Stomach (tissue), 4 donors: ENCODE measurements at regions not wholly inside any gene's neighbourhood (a gene's known extent, or its start where the extent isn't known, plus 50 kb on each side); places are given as distances from the start of the nearest gene placed in this dataset.

Experiments used
- POLR2AphosphoS5 ChIP-seq, 3 donors: sonication (generic); formaldehyde crosslinking; IDR thresholded peaks; one replicate each; pipeline ENCODE4 v1.6.1; 2016; ENCODE audit warnings: antibody characterized with exemption in 3 of 3
- TF ChIP-seq, protein P1 (sequence below), 7 experiments: fragments of 450-650 bp in 4 of 7; fragments of 200-600 bp in 3 of 7; sonication (generic) in 3 of 7; IDR thresholded peaks; one replicate each; pipeline ENCODE4 v1.5.1; 2016 to 2019; ENCODE audit warnings: antibody characterized with exemption in 7 of 7, control low read depth in 2 of 7, mild to moderate bottlenecking in 1 of 7

DNA sequence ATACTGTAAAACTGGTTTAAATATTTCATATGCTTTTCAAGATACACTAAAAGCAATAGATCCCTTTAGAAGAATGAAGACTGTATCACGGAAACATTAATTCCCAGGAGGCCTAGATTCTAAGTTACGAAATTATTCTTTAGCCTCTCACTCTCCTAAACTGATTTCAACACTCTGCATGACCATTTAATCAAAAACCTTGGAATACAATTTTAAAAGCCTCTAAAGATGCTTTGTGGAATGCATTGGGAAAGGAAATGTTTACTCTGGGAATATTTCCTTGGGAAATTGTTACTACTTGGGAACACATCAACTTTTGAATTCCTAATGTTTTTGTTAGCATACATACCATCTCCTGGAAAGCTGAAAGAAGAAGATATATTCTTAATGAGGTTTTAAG is 255.7 kb upstream of the FAR2 start:
- no peak for TF ChIP-seq POLR2AphosphoS5 (IDR thresholded peaks at IDR 0.05)
- TF ChIP-seq, protein P1, sequence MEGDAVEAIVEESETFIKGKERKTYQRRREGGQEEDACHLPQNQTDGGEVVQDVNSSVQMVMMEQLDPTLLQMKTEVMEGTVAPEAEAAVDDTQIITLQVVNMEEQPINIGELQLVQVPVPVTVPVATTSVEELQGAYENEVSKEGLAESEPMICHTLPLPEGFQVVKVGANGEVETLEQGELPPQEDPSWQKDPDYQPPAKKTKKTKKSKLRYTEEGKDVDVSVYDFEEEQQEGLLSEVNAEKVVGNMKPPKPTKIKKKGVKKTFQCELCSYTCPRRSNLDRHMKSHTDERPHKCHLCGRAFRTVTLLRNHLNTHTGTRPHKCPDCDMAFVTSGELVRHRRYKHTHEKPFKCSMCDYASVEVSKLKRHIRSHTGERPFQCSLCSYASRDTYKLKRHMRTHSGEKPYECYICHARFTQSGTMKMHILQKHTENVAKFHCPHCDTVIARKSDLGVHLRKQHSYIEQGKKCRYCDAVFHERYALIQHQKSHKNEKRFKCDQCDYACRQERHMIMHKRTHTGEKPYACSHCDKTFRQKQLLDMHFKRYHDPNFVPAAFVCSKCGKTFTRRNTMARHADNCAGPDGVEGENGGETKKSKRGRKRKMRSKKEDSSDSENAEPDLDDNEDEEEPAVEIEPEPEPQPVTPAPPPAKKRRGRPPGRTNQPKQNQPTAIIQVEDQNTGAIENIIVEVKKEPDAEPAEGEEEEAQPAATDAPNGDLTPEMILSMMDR (IDR thresholded peaks at IDR 0.05), result no peak
